ENCODE measurements at regions not wholly inside any gene's neighbourhood (a gene's known extent, or its start where the extent isn't known, plus 50 kb on each side); places are given as distances from the start of the nearest gene placed in this dataset.

DNA sequence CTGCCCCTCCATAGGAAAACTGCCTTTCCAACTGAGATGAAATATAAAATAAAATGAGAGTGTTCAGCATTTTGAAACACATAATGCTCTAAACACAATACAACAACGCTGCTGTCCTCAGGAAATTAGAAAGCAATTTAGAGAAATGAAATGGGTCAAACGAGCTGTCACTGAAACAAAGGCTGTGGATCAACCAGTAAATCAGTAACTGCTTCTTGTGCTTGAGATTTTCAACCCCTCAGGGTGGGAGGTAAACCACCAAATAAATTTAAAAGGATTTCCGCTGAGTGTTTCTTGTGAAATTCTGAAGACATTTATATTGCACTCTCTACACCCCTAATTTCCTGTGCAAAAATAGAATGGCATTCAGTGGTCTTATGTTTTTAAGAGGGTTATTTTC is 657.1 kb upstream of the SEL1L start:
- DNase-seq, result no peak

- no peak for DNase-seq
These were observed 658.7 kb upstream of the SEL1L start for GRCh38 chr14:82192387-82192786.

GRCh38 chr14:82223276-82223675 is 689.6 kb upstream of the SEL1L start:
- no peak for DNase-seq

GRCh38 chr14:82224610-82225009 is 691.0 kb upstream of the SEL1L start:
- DNase-seq, result no peak

DNA sequence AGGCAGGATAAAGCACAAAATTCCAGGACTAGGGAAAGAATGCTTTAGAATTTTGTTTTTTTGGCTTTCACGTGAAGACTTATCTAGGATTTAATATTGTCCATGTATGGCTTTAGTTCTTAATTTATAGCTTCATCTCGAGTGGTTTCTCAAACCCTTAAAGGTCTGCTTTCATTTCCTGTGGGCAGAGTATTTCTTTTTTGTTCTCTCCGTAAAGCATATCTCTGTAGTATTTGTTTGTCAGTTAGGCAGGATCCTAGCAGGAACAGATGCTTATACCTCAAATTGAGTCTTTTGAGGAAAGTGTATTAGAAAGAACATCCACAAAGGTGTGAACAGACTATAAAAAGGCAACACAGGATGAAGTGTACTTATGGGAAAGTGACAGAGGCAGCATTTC is 697.1 kb upstream of the SEL1L start:
- no peak for DNase-seq

DNA sequence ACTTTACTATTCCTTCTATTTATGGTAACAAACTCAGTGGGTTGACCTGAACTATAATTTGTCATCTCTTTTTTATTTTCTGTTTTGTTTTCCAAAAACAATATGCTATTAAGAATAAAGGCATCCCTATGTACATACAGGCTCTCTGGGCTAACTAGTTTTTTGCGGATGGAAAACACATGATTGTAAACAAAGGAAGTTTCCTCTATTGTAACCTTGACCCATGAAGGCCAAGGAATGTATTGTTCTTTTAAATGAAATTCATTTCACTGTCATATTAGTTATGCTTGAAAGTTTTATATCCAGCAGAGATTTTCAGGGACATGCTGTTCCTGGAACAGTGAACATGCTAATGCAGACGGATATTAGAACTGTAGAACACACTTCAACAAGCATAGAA is 705.0 kb upstream of the SEL1L start:
- no peak for DNase-seq

DNA sequence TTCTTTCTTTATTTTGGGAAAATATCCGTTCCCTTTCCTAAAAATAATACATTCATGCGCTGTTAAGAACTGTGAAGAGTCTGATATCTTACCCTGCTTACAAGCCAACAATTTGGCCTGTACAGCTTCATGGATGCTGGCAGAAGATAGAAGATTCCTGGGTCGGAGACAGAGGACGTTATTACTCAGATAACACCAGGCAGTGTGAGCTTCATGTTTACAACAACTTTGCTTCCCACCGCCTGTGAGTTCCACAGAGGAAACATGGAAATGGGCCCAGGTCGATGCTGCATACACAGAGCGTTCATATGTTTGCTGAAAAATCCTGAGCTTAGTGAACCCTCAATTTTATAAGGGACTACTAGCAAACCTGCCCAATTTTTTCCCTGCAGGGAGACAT is 705.6 kb upstream of the SEL1L start:
- DNase-seq, result no peak

DNA sequence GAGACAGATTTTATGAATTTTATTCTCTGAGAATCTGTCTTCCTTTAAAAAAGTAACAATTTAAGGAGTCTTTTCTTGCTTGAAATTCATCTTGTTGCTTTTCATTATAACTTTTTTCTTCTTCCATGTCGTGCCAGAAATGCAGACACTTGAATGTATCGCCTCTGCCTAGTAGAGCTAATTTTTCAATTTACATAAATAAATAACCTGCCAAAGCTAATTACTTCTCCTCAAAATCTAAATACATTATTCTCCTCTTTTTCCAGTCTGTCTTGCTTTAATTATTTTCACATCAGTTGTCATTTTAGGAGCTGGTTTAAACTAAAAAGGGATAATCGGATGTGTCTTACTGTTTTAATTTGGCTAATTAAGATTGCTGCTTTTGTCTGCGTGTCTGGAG is 711.1 kb upstream of the SEL1L start:
- no peak for DNase-seq

GRCh38 chr14:82251494-82251893 is 717.8 kb upstream of the SEL1L start:
- DNase-seq, result no peak

DNA sequence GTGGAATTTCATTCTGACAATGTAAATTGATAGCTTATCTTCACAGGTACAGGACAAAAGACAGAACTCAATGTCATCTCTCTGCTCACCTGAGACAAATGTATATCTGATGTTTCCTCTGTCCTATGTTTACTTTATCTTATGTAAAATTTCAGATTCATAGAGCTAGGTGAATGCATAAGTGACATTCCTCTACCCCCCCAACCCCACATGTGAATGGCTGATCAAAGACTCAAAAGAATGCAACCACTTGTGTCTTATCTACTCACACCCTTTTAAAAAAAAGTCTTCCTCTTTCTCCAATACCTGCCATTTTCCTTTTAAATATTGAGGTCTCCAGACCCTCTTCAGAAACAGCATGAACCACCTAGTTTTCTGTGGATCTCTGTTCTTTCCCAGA is 736.6 kb upstream of the SEL1L start:
- DNase-seq, result no peak

- no peak for DNase-seq
These were observed 765.2 kb upstream of the SEL1L start for GRCh38 chr14:82298811-82299210.

GRCh38 chr14:82309199-82309598 is 775.5 kb upstream of the SEL1L start:
- no peak for DNase-seq

DNA sequence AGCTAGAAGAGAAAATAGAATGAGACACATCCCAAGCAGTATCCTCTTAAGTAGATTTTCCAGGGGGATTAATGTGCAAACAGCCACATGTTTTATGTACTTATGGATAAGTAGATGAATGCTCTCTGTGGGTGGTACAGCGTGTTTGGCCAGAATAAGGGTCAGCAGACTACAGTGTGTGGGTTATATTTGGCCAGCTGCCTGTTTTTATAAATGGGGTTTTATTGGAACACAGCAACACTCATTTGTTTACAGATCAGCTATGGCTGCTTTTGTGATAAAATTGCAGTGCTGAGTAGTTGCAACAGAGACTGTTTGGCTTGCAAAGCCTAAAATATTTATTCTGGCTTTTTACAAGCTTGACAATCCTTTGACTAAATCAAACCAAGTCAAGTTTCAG is 780.2 kb upstream of the SEL1L start:
- DNase-seq, result no peak

DNA sequence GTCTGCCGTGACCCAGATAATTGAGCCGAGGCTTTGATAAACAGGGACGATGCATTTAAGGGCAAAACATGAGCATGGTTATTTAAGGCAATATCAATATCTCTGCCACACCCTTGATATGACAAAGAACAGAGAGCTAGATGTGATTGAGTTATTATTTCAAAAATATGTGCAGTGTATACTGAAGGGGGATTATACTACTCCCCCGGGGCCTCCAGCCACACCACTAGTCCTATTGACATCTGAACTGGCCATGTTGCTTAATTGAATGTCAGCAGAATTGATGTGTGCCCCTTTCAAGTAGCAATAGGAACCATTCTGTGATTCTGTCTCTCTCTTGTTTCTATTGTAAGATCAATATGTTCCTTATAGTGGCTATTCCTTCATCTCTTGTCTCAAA is 794.8 kb upstream of the SEL1L start:
- DNase-seq, result no peak

DNA sequence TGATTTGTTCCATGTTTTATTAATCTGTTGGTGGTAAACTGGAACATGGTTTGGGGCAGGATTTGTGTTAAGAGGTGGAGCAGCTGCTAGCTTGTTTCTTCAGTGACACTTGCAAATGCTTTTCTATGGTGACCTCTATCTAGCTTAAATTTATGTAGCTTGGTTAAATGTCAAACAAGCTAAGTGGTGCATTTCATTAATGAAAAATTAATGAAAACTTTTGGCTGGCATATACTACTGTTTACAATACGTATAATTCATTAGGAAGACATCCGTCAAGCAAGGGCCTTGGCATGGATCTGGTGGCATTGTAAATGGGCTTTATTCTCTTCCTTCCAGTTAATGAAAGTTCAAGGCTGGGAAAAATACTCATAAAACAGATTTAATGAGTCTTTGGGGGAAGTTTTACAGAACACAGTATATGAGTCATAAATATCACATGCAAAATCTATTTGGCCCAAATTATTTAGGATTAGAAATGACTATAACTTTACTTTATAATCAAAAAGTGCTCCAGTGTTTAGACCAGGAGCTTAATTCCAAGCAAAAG is 807.7 kb upstream of the SEL1L start:
- no peak for DNase-seq

DNA sequence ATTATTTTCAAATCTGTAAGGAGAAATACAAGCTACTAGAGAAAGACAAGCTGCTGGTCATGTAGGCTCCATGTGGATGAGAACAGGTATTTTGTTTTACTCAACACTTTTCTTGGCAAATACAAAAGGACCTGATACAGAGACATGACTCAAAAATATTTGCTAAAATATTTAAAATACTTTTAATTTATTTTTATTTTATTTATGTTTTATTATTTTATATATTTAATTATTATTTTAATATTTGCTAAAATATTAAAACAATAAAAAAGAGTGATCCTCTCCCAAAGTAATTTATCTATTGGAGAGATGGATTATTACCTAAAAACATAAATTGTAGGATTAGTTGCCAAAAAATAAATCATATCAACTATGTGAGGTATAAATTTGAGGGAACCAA is 808.9 kb upstream of the SEL1L start:
- no peak for DNase-seq

DNA sequence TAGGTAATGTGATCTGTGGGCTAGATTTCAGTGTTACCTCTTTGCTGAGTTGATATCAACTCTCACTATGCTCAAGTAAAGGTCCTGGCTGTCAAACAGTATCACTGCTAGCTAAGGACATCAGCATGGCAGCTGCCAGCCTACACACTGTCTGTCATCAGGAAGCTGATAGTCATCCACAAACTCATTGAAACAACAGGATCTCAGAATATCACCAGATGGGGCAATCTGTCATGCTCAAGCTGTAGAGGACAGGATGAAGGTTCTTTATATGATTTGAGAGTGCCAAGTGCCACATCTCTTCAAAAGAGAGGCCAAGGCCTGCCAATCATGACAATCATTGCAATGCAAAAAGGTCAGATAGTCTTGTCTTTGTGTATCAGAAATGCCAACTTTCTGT is 811.5 kb upstream of the SEL1L start:
- DNase-seq, result no peak

DNA sequence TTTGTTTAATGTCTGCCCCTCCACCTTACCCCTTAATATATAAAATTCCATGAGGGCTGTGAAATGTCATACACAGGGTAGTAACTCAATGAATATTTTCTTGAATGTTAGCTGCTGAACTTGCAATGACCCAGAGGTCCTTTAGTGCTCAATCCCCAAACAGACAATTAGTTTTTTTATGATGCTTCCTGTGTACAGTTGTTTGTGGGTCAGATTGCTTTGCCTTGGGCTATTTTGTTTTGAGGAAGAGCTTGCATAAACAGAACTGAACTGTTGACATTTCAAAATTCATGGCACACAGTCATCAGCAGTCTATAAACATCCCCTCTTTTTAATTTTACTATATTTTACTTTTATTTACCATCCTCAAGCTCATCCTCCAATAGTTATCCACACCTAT is 820.5 kb upstream of the SEL1L start:
- no peak for DNase-seq

GRCh38 chr14:82359201-82359600 is 825.5 kb upstream of the SEL1L start:
- DNase-seq, result no peak

DNA sequence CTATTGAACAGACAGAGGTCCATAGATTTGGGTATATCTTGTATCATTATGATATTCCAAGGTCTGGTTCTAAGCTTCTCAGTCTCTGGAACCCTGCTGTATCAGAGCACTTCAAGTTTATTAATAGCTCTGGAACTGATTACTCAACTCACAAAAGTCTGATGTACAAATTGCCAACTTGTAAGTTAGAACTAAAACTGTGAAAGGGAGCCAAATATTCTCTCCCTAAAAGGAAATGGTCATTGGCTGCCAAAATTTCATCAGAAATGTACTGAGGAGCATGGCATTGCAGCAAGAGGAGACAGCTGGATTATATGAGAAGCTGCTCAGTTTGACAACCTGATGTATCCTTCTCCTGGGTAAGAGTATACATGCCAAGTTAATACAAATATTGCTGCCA is 828.8 kb upstream of the SEL1L start:
- DNase-seq, result no peak

DNA sequence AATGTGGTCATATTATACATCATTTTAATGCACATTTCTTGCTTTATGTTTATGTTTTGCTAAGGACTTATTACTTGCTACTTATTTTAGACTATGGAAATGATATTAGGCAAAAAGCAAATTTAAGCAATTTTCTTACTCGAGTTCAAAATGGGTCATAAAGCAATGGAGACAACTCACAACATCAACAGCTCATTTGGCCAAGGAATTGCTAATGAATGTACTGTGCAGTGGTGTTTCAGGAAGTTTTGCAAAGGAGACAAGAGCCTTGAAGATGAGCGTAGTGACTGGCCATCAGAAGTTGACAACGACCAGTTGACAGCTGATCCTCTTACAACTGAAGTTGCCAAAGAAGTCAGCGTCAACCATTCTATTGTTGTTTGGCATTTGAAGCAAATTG is 831.8 kb upstream of the SEL1L start:
- no peak for DNase-seq

GRCh38 chr14:82366803-82367202 is 833.1 kb upstream of the SEL1L start:
- no peak for DNase-seq

- DNase-seq, result no peak
These were observed 845.6 kb upstream of the SEL1L start for GRCh38 chr14:82379291-82379690.

DNA sequence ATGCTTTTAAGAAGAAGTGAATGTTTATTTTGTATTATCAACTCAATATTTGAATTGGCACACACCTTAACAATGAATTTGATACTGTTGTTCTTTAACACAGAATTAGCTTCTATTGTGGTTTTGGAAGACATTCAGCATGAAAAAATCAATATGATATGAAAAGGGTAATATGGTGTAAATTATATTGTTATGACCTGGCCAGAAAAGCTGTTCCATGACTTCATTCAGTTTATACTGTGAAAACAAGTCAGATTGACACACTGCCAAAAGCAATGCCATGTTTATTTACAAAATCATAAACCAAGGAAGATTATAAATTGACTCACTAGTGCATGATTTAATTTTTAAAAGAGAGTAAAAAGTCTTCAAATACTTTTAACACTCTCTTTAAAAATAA is 851.4 kb upstream of the SEL1L start:
- no peak for DNase-seq

GRCh38 chr14:82387699-82388098 is 854.0 kb upstream of the SEL1L start:
- no peak for DNase-seq

DNA sequence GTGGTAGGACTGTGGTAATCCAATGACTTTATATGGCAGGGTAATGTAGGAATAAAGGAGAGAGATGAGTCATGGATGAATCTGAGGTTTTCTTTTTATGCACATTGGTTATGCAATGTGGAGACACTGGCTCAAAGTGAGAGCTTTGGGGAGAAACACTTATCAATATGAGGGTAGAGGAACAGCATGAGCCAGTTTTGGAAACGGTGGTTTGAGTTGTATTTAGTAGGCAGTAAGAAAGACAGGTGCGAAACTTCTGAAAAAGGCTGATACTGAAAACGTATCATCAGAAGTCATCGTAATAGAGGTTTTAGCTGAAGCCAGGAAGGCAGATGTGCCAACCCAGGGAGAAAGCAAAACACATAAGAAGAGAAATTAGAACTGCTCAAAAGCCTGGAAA is 854.8 kb upstream of the SEL1L start:
- no peak for DNase-seq

Measured in activated effector memory CD4-positive, alpha-beta T cell treated with anti-CD3 and anti-CD28 coated beads, Interleukin-2, amount 50 U/mL, for 16 hours (primary cell).